A549 (cell line): ENCODE measurements at regions not wholly inside any gene's neighbourhood (a gene's known extent, or its start where the extent isn't known, plus 50 kb on each side); places are given as distances from the start of the nearest gene placed in this dataset.

Experiments
- ATAC-seq, 2 experiments: fragments of 200-7000 bp in 1 of 2; fragments of >200 bp in 1 of 2; cut with Nextera tagmentation in 1 of 2; cut with Tn5 transposase in 1 of 2; 3 replicates each; pipeline versions ENCODE4 v1.8.0 to v1.9.1; 2018 to 2020; ENCODE audit warnings: mild to moderate bottlenecking in 1 of 2, moderate library complexity in 1 of 2
- CTCF ChIA-PET: fragments of 300-600 bp; sonication (Branson Sonifier 250); formaldehyde crosslinking; extraction: SDS; loops from one replicate; lab custom pipeline; 2021; ENCODE audit warnings: antibody characterized with exemption, inconsistent platforms; lab: Yijun Ruan, JAX
- POLR2A ChIA-PET: fragments of 350-600 bp; formaldehyde crosslinking; extraction: SDS; loops from one replicate; lab custom pipeline; 2021; ENCODE audit warnings: antibody characterized with exemption, inconsistent platforms; lab: Yijun Ruan, JAX
- DNase-seq, 2 experiments: peaks; one replicate each; pipeline versions ENCODE4 v3.0.0 to v3.0.0-alpha.2; 2011 to 2016; ENCODE audit warnings: low read depth in 1 of 2, low spot score in 1 of 2
- FAIRE-seq: peaks from 2 replicates; lab custom pipeline; 2011; peaks lifted over from hg19 to GRCh38; lab: Jason Lieb, UNC
- H3K27ac ChIP-seq, 2 experiments: fragments of >200 bp; sonication (Bioruptor Twin); formaldehyde crosslinking; 3 replicates each; pipeline ENCODE4 v1.5.1; 2016 to 2017
- H3K4me1 ChIP-seq: fragments of >200 bp; sonication (Bioruptor Twin); formaldehyde crosslinking; 3 replicates; pipeline ENCODE4 v1.6.1; 2016
- H3K4me2 ChIP-seq: fragments of >200 bp; sonication (Bioruptor Twin); formaldehyde crosslinking; 3 replicates; pipeline ENCODE4 v1.6.1; 2016
- H3K4me3 ChIP-seq: fragments of >200 bp; sonication (Bioruptor Twin); formaldehyde crosslinking; 3 replicates; pipeline ENCODE4 v1.5.1; 2016
- H3K9me3 ChIP-seq: fragments of >200 bp; sonication (Bioruptor Twin); formaldehyde crosslinking; 3 replicates; pipeline ENCODE4 v1.6.1; 2016
- CBX8 ChIP-seq: fragments of 200-600 bp; sonication (generic); IDR thresholded peaks from 2 replicates; pipeline ENCODE4 v1.6.1; 2016
- CHD2 ChIP-seq: fragments of 150-350 bp; IDR thresholded peaks from 2 replicates; pipeline ENCODE4 v1.6.1; 2014; ENCODE audit warnings: low read length; ENCODE audit not compliant: partially characterized antibody
- CTCF ChIP-seq: fragments of >200 bp; sonication (Bioruptor Twin); formaldehyde crosslinking; IDR thresholded peaks from 3 replicates; pipeline ENCODE4 v1.5.1; 2016
- EHMT2 ChIP-seq: fragments of 200-600 bp; sonication (generic); IDR thresholded peaks from 2 replicates; pipeline ENCODE4 v1.6.1; 2016; ENCODE audit warnings: antibody characterized with exemption, low read depth, mild to moderate bottlenecking, moderate library complexity
- ESRRA ChIP-seq: fragments of 150-350 bp; IDR thresholded peaks from 2 replicates; pipeline ENCODE4 v1.6.1; 2014; ENCODE audit warnings: mild to moderate bottlenecking, low read length, borderline replicate concordance
- FOSL2 ChIP-seq, 2 experiments: fragments of 450-650 bp in 1 of 2; fragments of >200 bp in 1 of 2; sonication (Bioruptor Twin) in 1 of 2; formaldehyde crosslinking; IDR thresholded peaks; 2 replicates each; pipeline versions ENCODE4 v1.5.0 to v1.6.1; 2016 to 2020; ENCODE audit warnings: mild to moderate bottlenecking in 1 of 2, moderate library complexity in 1 of 2
- HDAC2 ChIP-seq: fragments of 200-600 bp; sonication (generic); IDR thresholded peaks from 2 replicates; pipeline ENCODE4 v1.6.1; 2016
- HEYL ChIP-seq: fragments of 250-450 bp; sonication (Bioruptor Pico); IDR thresholded peaks from 2 replicates; pipeline ENCODE4 v1.8.0; 2021; ENCODE audit warnings: mild to moderate bottlenecking, moderate library complexity
- HOXB13 ChIP-seq: fragments of 250-450 bp; sonication (Bioruptor Pico); IDR thresholded peaks from 2 replicates; pipeline ENCODE4 v1.5.0; 2020; ENCODE audit warnings: low read depth, mild to moderate bottlenecking, moderate library complexity
- JUN ChIP-seq, 2 experiments: fragments of >200 bp; sonication (Bioruptor Twin); formaldehyde crosslinking; IDR thresholded peaks; 2 replicates in 1 of 2; 3 replicates in 1 of 2; pipeline ENCODE4 v1.6.1; 2016 to 2017
- KDM5A ChIP-seq: fragments of 200-600 bp; sonication (generic); IDR thresholded peaks from 2 replicates; pipeline ENCODE4 v1.6.1; 2016; ENCODE audit warnings: antibody characterized with exemption, mild to moderate bottlenecking
- RAD21 ChIP-seq, 2 experiments: fragments of >200 bp in 1 of 2; sonication (Bioruptor Twin) in 1 of 2; formaldehyde crosslinking in 1 of 2; IDR thresholded peaks in 1 of 2; conservative IDR thresholded peaks in 1 of 2; 2 replicates in 1 of 2; 3 replicates in 1 of 2; pipeline ENCODE4 v1.6.1; 2012 to 2018; ENCODE audit warnings: inconsistent platforms in 1 of 2
- RARB ChIP-seq: fragments of 250-450 bp; sonication (Bioruptor Pico); IDR thresholded peaks from 2 replicates; pipeline ENCODE4 v1.8.0; 2021; ENCODE audit warnings: mild to moderate bottlenecking, moderate library complexity
- RCOR1 ChIP-seq: fragments of 150-350 bp; IDR thresholded peaks from 2 replicates; pipeline ENCODE4 v1.6.1; 2014; ENCODE audit warnings: antibody characterized with exemption, low read length, low read depth
- REST ChIP-seq: fragments of 200-600 bp; sonication (generic); IDR thresholded peaks from 2 replicates; pipeline ENCODE4 v1.6.1; 2016; ENCODE audit warnings: antibody characterized with exemption, mild to moderate bottlenecking, moderate library complexity
- RFX5 ChIP-seq: fragments of 450-650 bp; IDR thresholded peaks from 2 replicates; pipeline ENCODE4 v1.7.1; 2014; ENCODE audit warnings: antibody characterized with exemption, mild to moderate bottlenecking, moderate library complexity
- RNF2 ChIP-seq: fragments of 200-600 bp; sonication (generic); IDR thresholded peaks from 2 replicates; pipeline ENCODE4 v1.6.1; 2016; ENCODE audit warnings: low read depth, mild to moderate bottlenecking, antibody characterized with exemption, moderate library complexity, borderline replicate concordance
- TFCP2L1 ChIP-seq: fragments of 250-450 bp; sonication (Bioruptor Pico); IDR thresholded peaks from 2 replicates; pipeline ENCODE4 v1.5.0; 2021; ENCODE audit warnings: mild to moderate bottlenecking
- TP53 ChIP-seq: fragments of 250-450 bp; sonication (Bioruptor Pico); IDR thresholded peaks from 2 replicates; pipeline ENCODE4 v1.5.0; 2021; ENCODE audit warnings: mild to moderate bottlenecking, moderate library complexity
- ZFP36 ChIP-seq: fragments of 450-650 bp; IDR thresholded peaks from 2 replicates; pipeline ENCODE4 v1.6.1; 2014; ENCODE audit warnings: borderline replicate concordance; ENCODE audit not compliant: partially characterized antibody
- WGBS: methylation state at CpG from one replicate; pipeline ENCODE4 v1.1.6; 2017; ENCODE audit errors: missing lambda C conversion rate; 5-methylcytosine and 5-hydroxymethylcytosine counted together
- TF ChIP-seq, protein P1 (sequence below): fragments of 250-450 bp; sonication (Bioruptor Pico); IDR thresholded peaks from 2 replicates; pipeline ENCODE4 v1.5.0; 2020; ENCODE audit warnings: low read depth, mild to moderate bottlenecking, moderate library complexity
- TF ChIP-seq, protein P2 (sequence below): fragments of >200 bp; sonication (Bioruptor Twin); formaldehyde crosslinking; IDR thresholded peaks from 2 replicates; pipeline ENCODE4 v1.6.1; 2016
- TF ChIP-seq, protein P3 (sequence below): fragments of 450-650 bp; IDR thresholded peaks from 2 replicates; pipeline ENCODE4 v1.6.1; 2014; ENCODE audit warnings: antibody characterized with exemption

GRCh38 chr13:22285867-22286266 lies 615.0 kb downstream of the FGF9 start:
- ATAC-seq (no peak), DNase-seq (no peak), FAIRE-seq (no peak)
- H3K9me3 ChIP-seq: no peaks in the 10 kb centered on the region
- TF ChIP-seq JUN (IDR thresholded peaks at IDR 0.05) (no peak), HOXB13 (no peak), HEYL (CRISPR knock-in tag) (no peak), CHD2 (no peak), TFCP2L1 (CRISPR knock-in tag) (no peak), CBX8 (no peak), TP53 (CRISPR knock-in tag) (no peak), ESRRA (no peak), RCOR1 (no peak), CTCF (no peak), RFX5 (no peak), HDAC2 (no peak), FOSL2 (IDR thresholded peaks at IDR 0.05) (no peak), FOSL2 (CRISPR knock-in tag; IDR thresholded peaks at IDR 0.05) (no peak), EHMT2 (no peak), REST (no peak), RAD21 (conservative IDR thresholded peaks at IDR 0.05 in 1 of 2, IDR thresholded peaks at IDR 0.05 in 1 of 2) (no peak), RARB (CRISPR knock-in tag) (no peak)
- TF ChIP-seq, protein P1, sequence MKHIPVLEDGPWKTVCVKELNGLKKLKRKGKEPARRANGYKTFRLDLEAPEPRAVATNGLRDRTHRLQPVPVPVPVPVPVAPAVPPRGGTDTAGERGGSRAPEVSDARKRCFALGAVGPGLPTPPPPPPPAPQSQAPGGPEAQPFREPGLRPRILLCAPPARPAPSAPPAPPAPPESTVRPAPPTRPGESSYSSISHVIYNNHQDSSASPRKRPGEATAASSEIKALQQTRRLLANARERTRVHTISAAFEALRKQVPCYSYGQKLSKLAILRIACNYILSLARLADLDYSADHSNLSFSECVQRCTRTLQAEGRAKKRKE (CRISPR knock-in tag): no peak
- TF ChIP-seq, protein P2, sequence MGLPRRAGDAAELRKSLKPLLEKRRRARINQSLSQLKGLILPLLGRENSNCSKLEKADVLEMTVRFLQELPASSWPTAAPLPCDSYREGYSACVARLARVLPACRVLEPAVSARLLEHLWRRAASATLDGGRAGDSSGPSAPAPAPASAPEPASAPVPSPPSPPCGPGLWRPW: no peak
- CTCF ChIA-PET: no interaction called here
- POLR2A ChIA-PET: no interaction called here
- WGBS: 23% methylated on average over 4 of the region's 4 CpGs
- no peaks in the 10 kb centered on the region for H3K4me1 ChIP-seq
- no peak overlapping the region for H3K4me3 ChIP-seq
- H3K27ac ChIP-seq: no peak overlapping the region
- no peak overlapping the region for H3K4me2 ChIP-seq

DNA sequence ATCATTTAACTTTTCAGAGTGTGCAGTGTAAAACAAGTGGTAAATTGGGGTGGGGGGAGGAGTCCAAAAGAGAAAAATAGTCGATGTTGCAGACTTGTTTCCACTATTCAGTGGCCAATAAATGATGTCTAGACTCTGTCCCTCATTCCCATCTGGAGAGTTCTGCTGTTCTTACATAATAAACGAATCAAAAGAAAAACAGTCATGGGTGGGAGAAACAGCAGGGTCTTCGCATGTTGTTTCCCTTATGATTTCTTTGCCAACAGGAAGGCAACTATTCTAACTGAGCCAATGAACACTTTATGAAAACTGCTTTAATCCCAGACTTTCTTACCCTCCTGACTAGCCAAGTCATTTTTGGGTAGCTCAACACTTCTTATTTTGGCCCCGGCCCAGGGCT lies 615.5 kb downstream of the FGF9 start:
- Histone ChIP-seq H3K27ac (no peak overlapping the region), H3K4me1 (no peaks in the 10 kb centered on the region), H3K9me3 (no peaks in the 10 kb centered on the region), H3K4me2 (no peak overlapping the region), H3K4me3 (no peak overlapping the region)
- ATAC-seq (no peak), FAIRE-seq (no peak), DNase-seq (no peak)
- no peak for TF ChIP-seq KDM5A
- TF ChIP-seq, protein P3, sequence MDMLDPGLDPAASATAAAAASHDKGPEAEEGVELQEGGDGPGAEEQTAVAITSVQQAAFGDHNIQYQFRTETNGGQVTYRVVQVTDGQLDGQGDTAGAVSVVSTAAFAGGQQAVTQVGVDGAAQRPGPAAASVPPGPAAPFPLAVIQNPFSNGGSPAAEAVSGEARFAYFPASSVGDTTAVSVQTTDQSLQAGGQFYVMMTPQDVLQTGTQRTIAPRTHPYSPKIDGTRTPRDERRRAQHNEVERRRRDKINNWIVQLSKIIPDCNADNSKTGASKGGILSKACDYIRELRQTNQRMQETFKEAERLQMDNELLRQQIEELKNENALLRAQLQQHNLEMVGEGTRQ: no peak
- no peak for TF ChIP-seq ZFP36
- no peak for TF ChIP-seq RNF2
- TF ChIP-seq RARB (CRISPR knock-in tag): no peak
- no peak for TF ChIP-seq TP53 (CRISPR knock-in tag)
- no peak for TF ChIP-seq JUN (IDR thresholded peaks at IDR 0.05)
- TF ChIP-seq, protein P1 (CRISPR knock-in tag): no peak
- ChIA-PET POLR2A (no interaction called here), CTCF (no interaction called here)
- 23% methylated on average over 4 of the region's 4 CpGs for WGBS
